Ishikawa (cell line): ENCODE measurements at regions not wholly inside any gene's neighbourhood (a gene's known extent, or its start where the extent isn't known, plus 50 kb on each side); places are given as distances from the start of the nearest gene placed in this dataset.

ENCODE experiments used
- MAX ChIP-seq: IDR thresholded peaks from 2 replicates; pipeline ENCODE4 v1.6.1; 2012
- USF1 ChIP-seq: IDR thresholded peaks from 2 replicates; pipeline ENCODE4 v1.6.1; 2012

GRCh38 chr11:134609361-134610115 is 197.5 kb upstream of the B3GAT1 start:
- TF ChIP-seq USF1 = no peak
- no peak for TF ChIP-seq MAX
